Astrocyte of the spinal cord (primary cell): ENCODE measurements at regions not wholly inside any gene's neighbourhood (a gene's known extent, or its start where the extent isn't known, plus 50 kb on each side); places are given as distances from the start of the nearest gene placed in this dataset.

Experiments used
- DNase-seq: peaks from one replicate; pipeline ENCODE4 v3.0.0; 2011; ENCODE audit warnings: low read depth, low spot score
- H3K4me3 ChIP-seq: 2 replicates; pipeline ENCODE4 v1.5.1; 2011; ENCODE audit warnings: low read depth, mild to moderate bottlenecking, low read length, moderate library complexity
- CTCF ChIP-seq: IDR thresholded peaks from 2 replicates; pipeline ENCODE4 v1.5.1; 2012; ENCODE audit warnings: low read depth, mild to moderate bottlenecking, low read length, inconsistent platforms
- in situ Hi-C: cut with HindIII; loops from 2 replicates; pipeline ENCODE4 v1.10.0; 2017; ENCODE audit warnings: low sequenced_read_pairs

DNA sequence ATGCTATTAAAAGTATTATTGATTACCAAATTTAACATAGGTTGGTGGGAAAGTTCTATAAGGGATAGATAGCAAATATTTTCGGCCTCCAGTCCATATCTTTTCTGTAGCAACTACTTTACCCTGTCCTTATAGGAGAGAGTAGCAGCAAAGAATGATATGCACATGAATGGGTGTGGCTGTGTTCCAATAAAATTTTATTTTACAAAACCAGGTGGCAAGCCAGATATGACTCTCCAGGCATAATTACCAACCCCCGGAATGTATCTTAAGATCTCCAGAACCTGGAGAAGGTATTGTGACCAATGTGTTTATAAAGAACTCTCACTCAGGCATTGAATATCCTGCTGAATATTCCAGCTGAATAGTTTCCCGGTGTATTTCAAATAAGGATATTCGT, 1461.2 kb downstream of the MAT2B start:
- no peak for TF ChIP-seq CTCF
- H3K4me3 ChIP-seq = no peak overlapping the region
- no peak for DNase-seq
- in situ Hi-C loops = no loop called here

- no peak for TF ChIP-seq CTCF
- no peak overlapping the region for H3K4me3 ChIP-seq
- in situ Hi-C loops = no loop called here
- no peak for DNase-seq
Observed at GRCh38 chr5:164967354-164967753, 1461.9 kb downstream of the MAT2B start.

DNA sequence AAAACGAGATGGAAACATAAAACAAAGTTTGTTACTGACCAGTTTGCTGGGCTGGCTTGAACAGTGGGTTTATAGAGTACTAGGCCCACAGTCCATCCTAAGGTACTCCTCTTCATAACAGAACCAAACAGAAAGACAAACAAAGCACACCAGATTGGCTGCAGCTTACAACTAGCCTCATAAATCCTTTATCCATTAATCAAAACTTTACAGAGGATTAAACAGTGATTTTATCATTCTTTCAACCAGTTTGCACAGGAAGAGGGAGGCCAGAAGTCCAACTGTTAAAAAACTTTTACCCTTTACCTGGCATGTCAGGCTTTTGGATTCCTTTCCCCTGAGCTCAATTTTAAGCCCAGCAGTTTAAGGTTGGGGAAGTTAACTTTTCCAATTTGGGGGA, 1467.6 kb downstream of the MAT2B start:
- TF ChIP-seq CTCF = no peak
- in situ Hi-C loops = no loop called here
- no peak overlapping the region for H3K4me3 ChIP-seq
- no peak for DNase-seq

DNA sequence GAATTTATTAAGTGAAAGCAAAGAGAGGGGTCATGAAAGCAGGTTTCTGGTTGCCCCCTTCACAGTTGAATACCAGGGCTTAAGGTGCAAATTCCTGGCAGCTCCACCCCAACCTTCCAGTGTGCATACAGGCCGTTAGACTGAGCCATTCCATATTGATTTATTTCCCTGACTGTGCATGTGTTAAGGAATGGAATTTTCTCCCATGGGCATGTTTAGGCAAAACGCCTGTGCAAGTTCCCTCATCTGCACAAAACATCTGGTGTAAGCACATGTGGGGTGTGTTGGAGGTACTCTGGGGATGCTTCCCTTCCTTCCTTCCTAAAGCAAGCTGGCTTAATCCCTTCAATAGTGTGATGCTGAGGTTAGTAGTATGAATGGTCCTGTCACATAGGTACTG, 1470.6 kb downstream of the MAT2B start:
- no peak overlapping the region for H3K4me3 ChIP-seq
- TF ChIP-seq CTCF = no peak
- in situ Hi-C loops = no loop called here
- no peak for DNase-seq

- in situ Hi-C loops = no loop called here
- no peak for DNase-seq
- H3K4me3 ChIP-seq = no peak overlapping the region
- TF ChIP-seq CTCF = no peak
Observed at GRCh38 chr5:164980480-164980879, 1475.1 kb downstream of the MAT2B start.

GRCh38 chr5:164998142-164998541, 1492.7 kb downstream of the MAT2B start:
- H3K4me3 ChIP-seq = no peak overlapping the region
- in situ Hi-C loops = no loop called here
- DNase-seq = no peak
- TF ChIP-seq CTCF = no peak

DNA sequence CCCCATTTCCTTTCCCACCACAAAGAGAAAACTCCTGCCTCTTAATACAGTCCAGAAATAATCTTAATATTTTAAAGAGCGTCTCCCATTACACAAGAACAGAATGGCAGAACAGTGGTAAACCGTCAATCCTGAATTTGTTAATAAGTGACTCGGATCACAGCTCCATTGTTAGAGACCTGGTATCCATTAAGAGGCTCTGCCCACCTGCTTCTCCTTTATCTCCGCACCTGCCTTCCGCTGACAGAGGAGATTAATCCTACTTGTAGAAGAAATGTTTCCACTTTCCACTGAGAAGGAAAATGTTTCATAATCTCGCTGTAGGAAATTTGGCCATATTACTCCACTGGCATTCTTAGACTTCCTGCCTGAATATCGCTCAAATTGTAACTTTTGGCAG, 1493.2 kb downstream of the MAT2B start:
- TF ChIP-seq CTCF = no peak
- no peak overlapping the region for H3K4me3 ChIP-seq
- no peak for DNase-seq
- in situ Hi-C loops = no loop called here
